Keratinocyte (primary cell): ENCODE measurements at regions not wholly inside any gene's neighbourhood (a gene's known extent, or its start where the extent isn't known, plus 50 kb on each side); places are given as distances from the start of the nearest gene placed in this dataset.

Experiments used
- DNase-seq: peaks from one replicate; pipeline ENCODE4 v3.0.0-alpha.2; 2011; ENCODE audit warnings: low read depth, missing footprints, low spot score
- FAIRE-seq: peaks from 2 replicates; lab custom pipeline; 2011; peaks lifted over from hg19 to GRCh38; lab: Jason Lieb, UNC
- H2AFZ ChIP-seq: 2 replicates; pipeline ENCODE4 v1.6.0; 2012; ENCODE audit warnings: low read length, control low read depth, inconsistent platforms; ENCODE audit not compliant: control insufficient read depth
- H3K27ac ChIP-seq: 2 replicates; pipeline ENCODE4 v1.5.1; 2011; ENCODE audit warnings: low read length; ENCODE audit not compliant: control insufficient read depth, insufficient read depth
- H3K27me3 ChIP-seq: 3 replicates; pipeline ENCODE4 v1.6.0; 2011; ENCODE audit warnings: low read length; ENCODE audit not compliant: control insufficient read depth, insufficient read depth; ENCODE audit errors: extremely low read depth
- H3K36me3 ChIP-seq, 2 experiments: 2 replicates in 1 of 2; 3 replicates in 1 of 2; pipeline ENCODE4 v1.5.1; 2011; ENCODE audit warnings: low read length in 2 of 2, mild to moderate bottlenecking in 1 of 2; ENCODE audit not compliant: control insufficient read depth in 2 of 2, insufficient read depth in 2 of 2; ENCODE audit errors: extremely low read depth in 1 of 2
- H3K4me1 ChIP-seq: 3 replicates; pipeline ENCODE4 v1.5.1; 2011; ENCODE audit warnings: low read length; ENCODE audit not compliant: control insufficient read depth, insufficient read depth; ENCODE audit errors: extremely low read depth
- H3K4me2 ChIP-seq: 3 replicates; pipeline ENCODE4 v1.6.0; 2011; ENCODE audit warnings: low read depth, low read length; ENCODE audit not compliant: control insufficient read depth, insufficient read depth; ENCODE audit errors: extremely low read depth
- H3K4me3 ChIP-seq, 3 experiments: fragments of 200-600 bp in 1 of 3; sonication (generic) in 1 of 3; 2 replicates in 2 of 3; 3 replicates in 1 of 3; pipeline ENCODE4 v1.5.1; 2011 to 2016; ENCODE audit warnings: low read length in 3 of 3, mild to moderate bottlenecking in 3 of 3, control low read depth in 2 of 3, inconsistent platforms in 1 of 3, low read depth in 1 of 3, mixed read lengths in 1 of 3, mixed run types in 1 of 3, moderate library complexity in 1 of 3; ENCODE audit not compliant: control insufficient read depth in 2 of 3, insufficient read depth in 2 of 3; ENCODE audit errors: extremely low read depth in 1 of 3
- H3K79me2 ChIP-seq: 2 replicates; pipeline ENCODE4 v1.6.0; 2012; ENCODE audit warnings: low read length; ENCODE audit not compliant: control insufficient read depth, insufficient read depth
- H3K9ac ChIP-seq: 3 replicates; pipeline ENCODE4 v1.6.0; 2011; ENCODE audit warnings: low read length; ENCODE audit not compliant: control insufficient read depth, insufficient read depth; ENCODE audit errors: extremely low read depth
- H3K9me1 ChIP-seq: 3 replicates; pipeline ENCODE4 v1.6.0; 2011; ENCODE audit warnings: low read length; ENCODE audit not compliant: control insufficient read depth, insufficient read depth; ENCODE audit errors: extremely low read depth
- H3K9me3 ChIP-seq: 2 replicates; pipeline ENCODE4 v1.5.1; 2012; ENCODE audit warnings: low read depth, low read length; ENCODE audit not compliant: control insufficient read depth
- H4K20me1 ChIP-seq: 3 replicates; pipeline ENCODE4 v1.6.0; 2011; ENCODE audit warnings: low read length; ENCODE audit not compliant: control insufficient read depth, insufficient read depth; ENCODE audit errors: extremely low read depth
- CTCF ChIP-seq, 3 experiments: IDR thresholded peaks in 1 of 3; conservative IDR thresholded peaks in 1 of 3; optimal IDR thresholded peaks in 1 of 3; 2 replicates in 2 of 3; 3 replicates in 1 of 3; pipeline versions ENCODE3 to v1.5.1; 2011; ENCODE audit warnings: low read length in 3 of 3, mild to moderate bottlenecking in 3 of 3, moderate library complexity in 2 of 3, control low read depth in 1 of 3, inconsistent platforms in 1 of 3; ENCODE audit not compliant: insufficient read depth in 2 of 3; ENCODE audit errors: extremely low read depth in 1 of 3
- EZH2 ChIP-seq: IDR thresholded peaks from one replicate; pipeline ENCODE4 v1.6.1; 2012; ENCODE audit warnings: inconsistent platforms, mild to moderate bottlenecking, low read length, moderate library complexity
- dilution Hi-C: fragments of 300-500 bp; cut with MboI; formaldehyde crosslinking; loops from one replicate; pipeline ENCODE4 v1.7.0; 2020; ENCODE audit warnings: low sequenced_read_pairs; ENCODE audit not compliant: extremely low pct_ligation_motif_present

GRCh38 chr16:86949116-86949515 lies 368.1 kb downstream of the C16orf95 start:
- dilution Hi-C loops = no loop called here
- no peak for TF ChIP-seq EZH2
- no peak for TF ChIP-seq CTCF (optimal IDR thresholded peaks at IDR 0.05 in 1 of 3, IDR thresholded peaks at IDR 0.05 in 1 of 3, conservative IDR thresholded peaks at IDR 0.05 in 1 of 3; ENCODE audit: extremely low read depth in 1 of 3, insufficient read depth in 2 of 3, low read length in 3 of 3)
- Histone ChIP-seq H3K79me2 (no peaks in the 10 kb centered on the region), H3K9me3 (peaks cover 7% of the 10 kb centered on the region), H3K4me3 (no peak overlapping the region), H3K4me2 (no peak overlapping the region), H3K9me1 (no peaks in the 10 kb centered on the region), H3K9ac (no peak overlapping the region), H3K27ac (no peak overlapping the region), H2AFZ (no peak overlapping the region), H3K36me3 (no peaks in the 10 kb centered on the region), H3K27me3 (peaks cover 4% of the 10 kb centered on the region), H4K20me1 (no peaks in the 10 kb centered on the region), H3K4me1 (peaks cover 5% of the 10 kb centered on the region)
- DNase-seq (no peak), FAIRE-seq (no peak)

- Histone ChIP-seq H3K4me3 (no peak overlapping the region), H3K9ac (no peak overlapping the region), H3K9me1 (no peaks in the 10 kb centered on the region), H3K9me3 (peaks cover 7% of the 10 kb centered on the region), H3K27ac (no peak overlapping the region), H3K4me2 (no peak overlapping the region), H3K27me3 (peaks cover 4% of the 10 kb centered on the region), H3K4me1 (peaks cover 5% of the 10 kb centered on the region), H4K20me1 (no peaks in the 10 kb centered on the region), H2AFZ (no peak overlapping the region), H3K36me3 (no peaks in the 10 kb centered on the region), H3K79me2 (no peaks in the 10 kb centered on the region)
- DNase-seq (no peak), FAIRE-seq (no peak)
- TF ChIP-seq CTCF (optimal IDR thresholded peaks at IDR 0.05 in 1 of 3, IDR thresholded peaks at IDR 0.05 in 1 of 3, conservative IDR thresholded peaks at IDR 0.05 in 1 of 3; ENCODE audit: extremely low read depth in 1 of 3, insufficient read depth in 2 of 3, low read length in 3 of 3) = no peak
- no peak for TF ChIP-seq EZH2
- dilution Hi-C loops = no loop called here
Measured at GRCh38 chr16:86949630-86950029, 367.6 kb downstream of the C16orf95 start.
